HG03045 (cell line): ENCODE measurements at regions not wholly inside any gene's neighbourhood (a gene's known extent, or its start where the extent isn't known, plus 50 kb on each side); places are given as distances from the start of the nearest gene placed in this dataset.

Experiments
- ATAC-seq: cut with Tn5 transposase; IDR thresholded peaks from one replicate; pipeline ENCODE4 v1.9.1; 2021; ENCODE audit warnings: mild to moderate bottlenecking, moderate library complexity; ENCODE audit not compliant: unreplicated experiment

DNA sequence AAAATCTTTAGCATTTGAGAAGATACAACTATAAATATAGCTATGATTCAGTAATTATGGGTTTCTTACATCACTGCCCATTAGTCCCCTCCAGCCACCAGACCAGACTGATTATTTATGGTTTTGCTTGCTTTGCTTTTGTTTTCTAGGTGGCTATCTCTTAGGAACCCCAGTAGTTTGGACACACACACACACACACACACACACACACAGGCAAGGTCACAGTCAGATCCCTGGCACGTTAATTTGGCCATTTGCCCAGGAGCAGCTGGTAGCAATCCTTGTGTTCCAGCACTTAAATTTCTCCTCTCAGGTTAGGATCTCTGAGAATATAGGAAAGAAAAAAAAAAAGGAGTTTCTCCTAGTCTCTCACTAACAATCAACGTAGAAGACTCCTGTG lies 90.2 kb upstream of the RESF1 start:
- ATAC-seq = no peak

DNA sequence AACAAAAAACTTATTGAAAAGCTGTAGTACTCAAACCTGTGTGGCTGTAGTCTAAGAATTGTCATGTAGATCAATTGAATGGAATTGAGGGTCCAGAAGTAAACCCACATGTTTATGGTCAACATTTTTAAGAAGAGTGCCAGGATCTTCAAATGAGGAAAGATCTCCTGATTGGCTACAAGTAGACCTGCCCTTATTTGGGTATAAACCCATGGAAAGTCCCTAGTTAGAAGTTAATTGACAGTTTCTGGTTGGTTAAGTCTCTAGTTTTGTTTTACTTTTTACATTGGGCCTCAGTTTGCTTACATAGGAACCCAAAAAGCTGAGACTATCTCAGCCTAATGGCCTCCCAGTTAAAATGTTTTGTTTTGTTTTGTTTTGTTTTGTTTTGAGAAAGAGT lies 91.9 kb upstream of the RESF1 start:
- ATAC-seq = no peak

DNA sequence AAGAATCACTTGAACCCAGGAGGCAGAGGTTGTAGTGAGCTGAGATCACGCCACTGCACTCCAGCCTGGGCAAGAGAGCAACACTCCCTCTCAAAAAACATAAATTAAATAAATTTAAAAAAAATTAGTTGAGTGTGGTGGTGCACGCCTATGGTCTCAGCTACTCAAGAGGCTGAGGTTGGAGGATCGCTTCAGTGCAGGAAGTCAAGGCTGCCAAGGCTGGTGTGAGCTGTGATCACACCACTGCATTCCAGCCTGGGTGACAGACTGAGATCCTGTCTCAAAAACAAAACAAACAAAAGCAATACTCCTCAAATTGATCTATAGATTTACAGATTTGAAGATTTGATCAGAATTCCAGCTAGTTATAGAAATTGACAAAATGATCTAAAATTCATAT lies 92.7 kb upstream of the RESF1 start:
- no peak for ATAC-seq

DNA sequence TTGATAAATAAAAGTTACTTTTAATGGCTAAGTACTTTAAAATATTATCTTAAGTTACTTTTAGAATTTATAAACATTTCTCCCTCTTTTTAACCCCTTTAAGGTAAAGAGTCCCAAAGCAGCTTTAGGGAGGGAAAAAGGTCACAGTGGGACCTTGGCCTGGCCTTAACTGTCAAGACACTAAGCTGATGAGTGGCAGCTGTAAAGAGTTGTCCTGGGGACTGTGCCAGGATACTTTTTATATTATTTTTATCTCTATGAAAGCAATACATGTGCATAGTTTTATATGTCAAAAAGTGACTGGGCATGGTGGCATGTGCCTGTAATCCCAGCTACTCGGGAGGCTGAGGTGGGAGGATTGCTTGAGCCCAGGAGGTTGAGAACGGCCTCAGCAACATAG lies 94.2 kb upstream of the RESF1 start:
- ATAC-seq = no peak

DNA sequence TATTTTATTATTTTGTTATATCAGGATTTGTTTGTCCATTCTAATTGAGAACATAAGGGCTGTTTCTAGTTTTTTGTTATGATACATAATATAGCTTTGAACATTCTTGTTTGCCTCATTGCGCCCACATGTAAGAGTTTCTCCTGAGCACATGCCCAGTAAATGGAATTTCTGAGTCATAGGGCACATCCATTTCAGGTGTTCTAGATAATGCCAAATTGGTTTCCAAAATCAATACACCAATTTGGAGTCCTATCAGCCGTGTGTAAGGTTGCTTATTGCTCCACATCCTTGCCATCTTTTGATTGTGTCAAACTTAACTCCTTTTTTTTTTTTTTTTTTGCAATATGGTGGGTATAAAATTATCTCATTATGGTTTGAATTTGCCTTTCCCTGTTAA lies 97.9 kb upstream of the RESF1 start:
- no peak for ATAC-seq

DNA sequence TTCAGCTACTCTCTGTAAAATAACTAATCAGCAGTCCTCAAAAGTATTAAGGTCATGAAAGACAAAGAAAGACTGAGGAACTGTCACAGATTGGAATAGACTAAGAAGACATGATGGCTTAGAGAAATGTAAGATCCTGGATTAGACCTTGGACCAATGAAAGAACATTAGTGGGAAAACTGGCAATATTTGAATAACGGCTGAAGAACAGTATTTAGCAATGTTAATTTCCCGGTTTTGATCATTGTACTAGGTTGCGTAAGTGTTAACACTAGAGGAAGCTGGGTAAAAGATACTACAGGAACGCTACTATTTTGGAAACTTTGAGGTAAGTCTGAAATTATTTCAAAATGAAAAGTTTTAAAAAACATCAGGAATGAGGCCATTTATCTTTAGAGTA lies 98.8 kb upstream of the RESF1 start:
- no peak for ATAC-seq

DNA sequence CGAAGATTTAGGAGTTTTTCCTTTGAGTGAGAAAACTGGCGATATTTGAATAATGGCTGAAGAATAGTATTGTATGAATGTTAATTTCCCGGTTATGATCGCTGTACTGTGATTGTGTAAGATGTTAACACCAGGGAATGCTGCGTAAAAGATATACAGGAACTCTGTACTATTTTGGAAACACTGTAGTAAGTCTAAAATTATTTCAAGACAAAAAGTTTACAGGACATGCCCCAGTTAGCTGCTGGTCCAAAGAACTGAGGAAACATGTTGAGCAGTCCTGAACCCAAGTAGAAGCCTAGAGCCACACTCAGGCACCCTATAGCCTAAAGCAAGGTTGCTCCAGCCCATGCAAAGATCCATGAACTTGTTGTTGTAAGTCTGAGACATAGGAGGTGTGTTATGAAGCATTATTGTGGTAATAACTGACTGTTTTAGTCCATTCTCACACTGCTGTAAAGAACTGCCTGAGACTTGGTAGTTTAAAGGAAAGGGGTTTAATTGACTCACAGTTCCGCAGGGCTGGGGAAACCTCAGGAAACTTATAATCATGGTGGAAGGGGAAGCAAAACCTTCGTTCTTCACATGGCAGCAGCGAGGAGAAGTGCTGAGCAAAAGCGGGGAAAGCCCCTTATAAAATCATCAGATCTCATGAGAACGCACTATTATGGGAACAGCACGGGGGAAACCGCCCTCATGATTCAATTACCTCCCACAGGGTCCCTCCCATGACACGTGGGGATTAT lies 99.8 kb upstream of the RESF1 start:
- no peak for ATAC-seq

DNA sequence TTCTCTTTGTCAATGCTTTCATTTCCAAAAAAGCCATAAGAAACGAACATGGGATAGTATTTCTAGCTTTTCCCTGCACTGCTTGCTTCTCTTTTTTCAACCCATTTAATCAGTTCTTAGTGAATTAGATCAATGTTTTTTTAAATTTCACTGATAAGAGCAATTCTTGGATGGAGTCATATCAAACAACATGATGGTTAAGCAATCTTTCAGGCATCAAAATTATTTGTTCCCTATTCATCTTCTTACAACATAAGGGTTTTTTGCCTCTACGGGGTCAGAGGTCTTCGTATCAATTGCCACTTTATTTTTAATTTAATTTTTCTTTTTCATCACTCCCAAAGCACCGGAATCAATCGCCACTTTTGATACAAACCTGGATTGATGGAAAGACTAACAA lies 103.8 kb upstream of the RESF1 start:
- ATAC-seq = no peak

DNA sequence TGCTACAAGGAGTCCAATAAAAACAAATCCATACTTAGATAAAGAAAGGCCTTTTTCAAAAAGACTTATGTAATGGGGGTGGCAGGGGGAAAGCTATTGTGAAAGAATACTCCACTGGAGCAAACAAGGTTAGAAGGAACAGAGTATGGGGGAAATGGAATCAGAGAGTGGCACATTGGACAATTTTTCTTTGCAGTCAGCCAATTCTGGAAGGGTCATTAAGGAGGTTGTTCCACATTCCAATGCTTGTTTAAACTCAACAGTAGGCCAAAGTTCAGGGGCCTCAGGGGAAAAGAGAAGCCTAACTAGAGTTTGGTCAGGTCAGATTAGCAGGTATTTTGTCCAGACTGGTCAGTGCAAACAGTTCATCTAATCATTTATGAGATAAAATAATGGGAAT lies 105.2 kb upstream of the RESF1 start:
- ATAC-seq = no peak

DNA sequence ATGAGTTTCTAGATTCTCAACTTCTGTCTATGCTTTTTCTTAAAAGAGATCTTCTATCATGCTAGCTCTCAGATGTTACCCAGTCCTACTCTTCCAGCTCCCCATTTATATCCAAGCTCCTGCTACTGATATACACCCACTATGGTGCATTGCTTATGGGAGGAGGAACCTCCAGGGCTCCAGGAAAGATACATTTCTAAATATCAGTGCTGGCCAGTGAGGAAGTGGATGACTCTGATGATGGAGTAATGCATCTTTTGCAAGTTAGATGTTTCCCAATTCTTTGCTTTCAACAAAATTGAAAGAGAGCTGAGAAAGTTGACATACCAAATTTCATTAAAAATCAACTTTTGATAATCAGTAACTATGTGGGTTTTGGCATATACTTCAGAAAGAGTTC lies 105.7 kb upstream of the RESF1 start:
- ATAC-seq = no peak

DNA sequence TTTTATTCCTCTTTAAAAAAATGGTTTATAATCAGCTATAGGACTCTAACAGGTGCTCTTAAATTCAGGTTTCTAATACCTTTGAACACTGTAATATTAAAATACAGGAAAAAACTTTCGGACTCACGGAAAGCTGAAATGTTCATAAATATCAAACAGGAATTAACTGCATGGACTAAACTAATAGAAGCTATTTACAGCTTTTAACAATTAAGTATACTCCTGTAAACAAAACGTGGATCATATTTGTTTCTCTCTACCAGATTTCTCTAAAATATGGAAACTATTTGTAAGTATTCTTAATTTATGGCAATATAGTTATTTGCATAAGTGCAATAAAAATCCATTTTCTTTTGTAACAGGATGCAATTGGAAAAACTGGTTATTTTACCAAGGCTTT lies 108.9 kb upstream of the RESF1 start:
- ATAC-seq = no peak

DNA sequence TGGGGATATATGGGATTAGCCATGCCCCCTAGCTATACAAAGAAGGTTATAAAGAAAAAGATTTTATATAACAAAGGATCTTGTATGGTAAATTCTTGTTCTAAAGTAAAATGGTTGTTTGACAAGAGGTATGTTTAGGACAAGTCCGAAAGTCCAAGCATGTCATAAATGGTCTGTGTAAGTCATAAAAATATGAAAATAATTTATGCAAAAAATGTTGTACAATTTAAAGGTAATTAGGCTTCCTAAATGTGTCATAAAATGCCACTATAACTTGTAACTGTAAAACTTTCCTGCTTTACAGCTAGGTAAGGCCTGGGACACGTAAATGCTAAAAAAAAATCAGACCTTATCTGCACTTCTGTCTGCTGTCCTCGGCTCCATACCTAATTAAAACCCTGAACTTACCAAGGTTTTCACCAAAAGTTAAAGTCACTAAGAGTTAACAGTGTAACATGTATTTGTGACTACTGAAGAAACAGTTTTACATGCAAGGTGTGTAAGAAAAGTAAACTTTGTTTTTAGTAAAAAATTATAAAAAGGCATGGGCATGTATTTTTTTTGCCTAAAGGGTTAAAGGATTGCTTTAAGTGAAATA lies 110.0 kb upstream of the RESF1 start:
- no peak for ATAC-seq

DNA sequence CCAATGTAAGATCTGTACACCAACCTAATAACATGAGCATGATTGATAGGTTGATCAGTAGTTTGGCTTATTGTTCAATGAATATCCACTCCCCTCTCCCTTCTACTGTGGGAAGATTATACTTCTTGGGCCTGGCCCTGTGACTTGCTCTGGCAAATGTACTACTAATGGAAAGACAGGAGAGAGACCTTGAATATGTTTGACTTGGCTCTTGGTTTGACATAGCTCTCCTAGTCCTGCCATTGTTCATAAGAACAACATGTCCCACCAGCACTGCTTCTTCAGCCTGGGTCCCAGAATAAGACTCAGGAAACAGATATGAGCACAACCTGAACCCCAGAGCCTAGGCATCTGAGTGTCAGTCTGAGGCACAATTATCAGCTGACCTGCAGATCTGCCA lies 112.8 kb upstream of the RESF1 start:
- no peak for ATAC-seq

DNA sequence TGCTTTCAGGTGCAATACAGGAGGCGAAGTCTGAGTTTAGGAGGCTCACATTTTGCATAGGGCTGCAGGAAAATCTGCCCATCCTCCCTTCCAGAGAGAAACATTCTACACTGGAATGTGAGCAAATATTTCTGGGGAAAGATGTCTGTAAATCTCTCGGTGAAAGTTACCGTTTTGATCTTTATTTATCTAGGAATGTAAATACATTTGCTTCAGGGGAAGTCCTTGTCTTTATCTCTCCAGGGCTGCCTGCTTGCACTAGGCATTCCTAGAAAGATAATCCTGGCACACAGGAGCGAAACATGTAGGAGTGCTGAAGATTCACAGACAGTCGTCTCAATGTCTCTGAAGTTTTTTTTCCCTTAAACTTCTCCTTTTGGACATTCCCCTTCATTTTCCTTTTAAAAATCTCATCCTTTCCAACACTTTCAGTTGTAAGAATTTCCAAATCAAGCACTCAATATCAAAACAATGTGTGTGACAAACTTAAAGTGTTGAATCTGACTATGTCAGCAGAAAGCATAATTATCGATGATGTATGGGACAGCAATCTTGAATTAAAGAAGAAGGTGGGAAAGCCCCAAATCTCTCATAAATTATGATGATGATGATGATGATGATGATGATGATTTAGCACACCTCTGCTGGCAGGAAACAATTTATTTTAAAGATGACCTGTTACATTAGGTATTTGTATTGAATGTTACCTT lies 113.4 kb upstream of the RESF1 start:
- no peak for ATAC-seq

DNA sequence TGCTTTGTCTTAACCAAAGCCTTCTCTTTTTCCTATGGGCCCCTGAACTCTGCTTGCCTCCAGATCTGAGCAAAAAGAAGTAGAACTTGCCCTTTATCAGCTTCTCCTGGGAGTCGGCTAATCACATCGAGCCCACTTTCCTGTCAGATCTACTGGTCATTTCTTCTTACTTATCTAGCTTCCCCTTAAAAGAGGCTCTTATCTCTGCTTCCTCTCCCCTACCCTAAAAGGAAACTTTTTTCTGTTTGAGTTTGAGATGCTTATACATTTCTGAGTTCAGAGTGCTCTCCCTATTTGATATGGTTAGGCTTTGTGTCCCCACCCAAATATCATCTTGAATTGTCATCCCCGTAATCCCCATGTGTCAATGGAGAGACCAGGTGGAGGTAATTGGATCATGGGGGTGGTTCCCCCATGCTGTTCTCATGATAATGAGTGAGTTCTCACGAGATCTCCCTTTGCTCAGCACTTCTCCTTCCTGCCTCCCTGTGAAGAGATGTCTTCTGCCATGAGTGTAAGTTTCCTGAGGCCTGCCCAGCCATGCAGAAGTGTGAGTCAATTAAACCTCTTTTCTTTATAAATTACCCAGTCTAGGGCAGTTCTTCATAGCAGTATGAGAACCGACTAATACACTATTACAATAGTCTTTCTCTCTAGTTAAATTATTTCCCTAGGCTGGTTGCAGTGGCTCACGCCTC lies 114.7 kb upstream of the AMN1 start:
- no peak for ATAC-seq

DNA sequence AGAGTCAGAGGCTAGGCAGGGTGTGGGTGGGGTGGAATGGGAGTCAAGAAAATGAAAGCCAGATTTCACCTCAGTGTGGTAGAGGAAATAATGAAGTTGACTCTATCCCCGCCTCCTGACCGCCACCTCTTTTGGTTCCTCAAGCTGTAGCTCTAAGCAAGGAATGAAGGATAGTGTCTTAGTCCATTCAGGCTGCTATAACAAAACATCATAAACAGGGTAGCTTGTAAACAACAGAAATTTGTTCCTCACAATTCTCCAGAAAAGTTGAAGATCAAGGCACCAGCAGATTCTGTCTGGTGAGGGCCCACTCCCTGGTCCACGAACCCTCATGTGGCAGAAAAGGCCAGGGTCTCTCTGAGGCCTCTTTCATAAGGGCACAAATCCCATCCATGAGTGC lies 109.1 kb upstream of the AMN1 start:
- ATAC-seq = no peak

DNA sequence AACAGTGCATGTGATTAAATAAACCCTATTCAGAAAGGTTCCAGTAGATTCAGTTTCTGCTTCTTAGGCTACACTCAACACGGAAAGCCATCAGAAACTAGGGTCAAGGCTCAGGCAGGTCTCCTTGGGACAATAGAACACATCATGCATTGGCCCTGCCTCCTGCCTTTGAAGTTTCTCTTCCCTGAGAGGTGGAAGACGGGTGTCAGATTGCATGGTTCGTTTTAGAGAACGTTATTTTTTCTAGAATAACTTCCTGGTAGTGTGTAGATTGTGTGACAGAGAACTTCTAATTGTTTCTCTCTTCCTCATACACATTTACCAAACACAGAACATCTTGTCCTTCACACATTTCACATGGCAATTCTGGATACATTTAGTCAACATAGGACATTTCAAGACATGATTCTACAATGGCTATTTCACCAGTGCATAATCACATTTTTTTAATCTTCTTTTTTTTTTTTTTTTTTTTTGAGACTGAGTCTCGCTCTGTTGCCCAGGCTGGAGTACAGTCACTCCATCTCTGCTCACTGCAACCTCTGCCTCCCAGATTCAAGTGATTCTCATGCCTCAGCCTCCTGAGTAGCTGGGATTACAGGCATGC lies 106.6 kb upstream of the AMN1 start:
- no peak for ATAC-seq

DNA sequence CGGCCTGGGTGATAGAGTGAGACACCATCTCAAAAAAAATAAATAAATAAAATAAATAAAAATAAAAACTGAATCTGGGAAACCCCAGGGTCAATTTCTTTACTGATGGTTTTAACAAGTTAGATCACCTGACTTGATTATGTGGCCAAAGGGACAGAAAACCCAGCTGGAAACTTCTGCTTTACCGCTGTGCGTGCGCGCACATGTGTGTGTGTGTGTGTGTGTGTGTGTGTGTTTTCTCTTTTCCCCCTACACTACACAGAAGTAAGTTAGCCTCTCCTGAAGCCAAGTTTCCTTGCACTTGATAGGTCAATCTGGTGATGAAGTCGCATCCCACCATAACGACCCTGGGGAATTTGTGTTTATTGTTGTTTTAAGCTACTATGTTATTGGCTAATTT lies 105.3 kb upstream of the AMN1 start:
- ATAC-seq = no peak

DNA sequence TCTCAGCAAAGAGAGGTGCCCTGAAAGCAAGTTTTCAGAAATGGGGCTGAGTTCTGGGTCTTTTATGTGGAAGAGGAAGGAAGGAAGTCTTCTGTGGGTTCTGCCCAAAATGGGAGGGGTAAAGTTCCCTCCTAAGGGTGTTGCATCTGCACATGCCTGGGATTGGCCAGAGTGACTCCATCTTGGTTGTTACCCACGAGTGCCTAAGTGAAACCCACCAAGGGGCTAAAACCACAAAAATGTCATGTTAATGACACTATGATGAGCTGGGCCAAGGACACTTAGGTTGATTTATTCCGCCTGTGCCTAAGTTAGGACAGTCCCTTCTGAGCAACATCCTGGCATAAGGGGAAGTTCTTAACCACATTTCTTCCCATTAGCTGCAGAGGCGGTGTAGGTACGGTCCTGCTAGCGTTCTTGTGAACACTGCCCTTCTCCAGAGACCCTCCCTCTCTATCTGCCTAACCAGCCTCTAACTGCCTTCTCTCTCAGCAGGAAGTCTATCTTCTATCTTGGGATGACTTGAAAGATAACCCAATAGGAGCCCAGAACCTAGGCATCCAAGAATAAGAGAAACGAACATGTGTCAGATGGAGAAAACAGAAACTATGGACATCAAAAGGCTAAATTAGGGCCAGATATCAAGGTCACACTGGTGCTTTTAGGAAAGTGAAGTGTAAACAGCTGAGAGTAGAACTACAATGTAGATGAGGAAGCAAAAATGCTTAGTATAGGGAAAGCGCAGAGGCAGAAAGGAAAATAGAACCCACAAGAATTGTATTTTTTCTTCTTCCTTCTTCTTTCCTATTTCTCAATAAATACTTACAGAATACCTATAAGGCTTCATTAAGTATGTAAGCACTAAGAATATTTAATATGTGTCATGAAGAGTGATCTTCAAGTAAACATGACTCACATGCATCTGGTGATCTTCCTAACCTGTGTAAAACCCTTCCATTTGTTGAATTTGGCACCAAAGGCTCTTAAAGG lies 104.2 kb upstream of the AMN1 start:
- peak; percentile 61 for ATAC-seq

DNA sequence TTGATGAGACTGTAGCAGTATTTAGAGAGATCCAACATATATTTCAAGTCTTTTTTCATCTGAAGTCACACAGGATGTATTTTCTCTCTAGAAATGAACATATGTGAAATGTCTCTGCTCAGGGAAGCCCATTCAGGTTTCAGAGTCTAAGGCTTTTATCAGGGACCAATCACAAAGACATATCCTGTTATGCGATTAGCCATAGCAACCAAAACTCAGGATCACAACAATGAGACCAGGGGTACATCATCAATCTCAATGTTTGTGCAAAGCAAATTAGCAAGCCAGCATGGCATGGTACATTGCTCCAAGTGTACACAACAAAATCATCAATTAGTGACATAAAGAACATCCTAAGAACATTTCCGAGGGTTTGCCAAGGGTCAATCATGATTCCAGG lies 99.2 kb upstream of the AMN1 start:
- no peak for ATAC-seq
